A673 (cell line): ENCODE measurements at regions not wholly inside any gene's neighbourhood (a gene's known extent, or its start where the extent isn't known, plus 50 kb on each side); places are given as distances from the start of the nearest gene placed in this dataset.

Experiments used
- CTCF ChIP-seq: fragments of 300-800, 200-600 bp; sonication (generic); conservative IDR thresholded peaks from 2 replicates; pipeline ENCODE4 v1.5.1; 2017; ENCODE audit warnings: low read depth, mild to moderate bottlenecking, antibody characterized with exemption, low read length, moderate library complexity, mixed read lengths
- EZH2 ChIP-seq: fragments of 200-600 bp; sonication (generic); IDR thresholded peaks from 2 replicates; pipeline ENCODE4 v1.6.1; 2017; ENCODE audit warnings: borderline replicate concordance, low read depth, mild to moderate bottlenecking, mixed read lengths, antibody characterized with exemption, low read length; ENCODE audit not compliant: poor library complexity, severe bottlenecking

- TF ChIP-seq CTCF (no peak), EZH2 (no peak)
These were observed 80.4 kb upstream of the CALN1 start for GRCh38 chr7:72492461-72493065.
